CD1c-positive myeloid dendritic cell (primary cell): ENCODE measurements at regions not wholly inside any gene's neighbourhood (a gene's known extent, or its start where the extent isn't known, plus 50 kb on each side); places are given as distances from the start of the nearest gene placed in this dataset.
"Not testable (repeated sequence)": the region's sequence is repeated elsewhere in the genome, so short reads cannot be mapped to it uniquely, and the experiment has no call there.

Experiments
- DNase-seq: peaks from one replicate; pipeline ENCODE4 v3.0.0-alpha.2; 2016; ENCODE audit errors: extremely low spot score

- DNase-seq = no peak
These were observed 852.1 kb downstream of the KCNT2 start for GRCh38 chr1:195756109-195756508.

GRCh38 chr1:195754874-195755273 is 853.4 kb downstream of the KCNT2 start:
- DNase-seq = no peak

- DNase-seq = no peak
These were observed 853.9 kb downstream of the KCNT2 start for GRCh38 chr1:195754303-195754702.

- DNase-seq = no peak
These were observed 859.3 kb downstream of the KCNT2 start for GRCh38 chr1:195748969-195749368.

GRCh38 chr1:195745189-195746010 is 862.8 kb downstream of the KCNT2 start:
- DNase-seq = no peak

GRCh38 chr1:195744256-195744655 is 864.0 kb downstream of the KCNT2 start:
- DNase-seq = no peak

- no peak for DNase-seq
These were observed 867.4 kb downstream of the KCNT2 start for GRCh38 chr1:195740862-195741261.

- no peak for DNase-seq
These were observed 869.1 kb downstream of the KCNT2 start for GRCh38 chr1:195738966-195739650.

- no peak for DNase-seq
These were observed 873.1 kb downstream of the KCNT2 start for GRCh38 chr1:195735140-195735539.

GRCh38 chr1:195733826-195734225 is 874.4 kb downstream of the KCNT2 start:
- DNase-seq = no peak

GRCh38 chr1:195733408-195733807 is 874.8 kb downstream of the KCNT2 start:
- DNase-seq = no peak

GRCh38 chr1:195731385-195731784 is 876.9 kb downstream of the KCNT2 start:
- DNase-seq = no peak

- no peak for DNase-seq
These were observed 884.4 kb downstream of the KCNT2 start for GRCh38 chr1:195723796-195724194.

- DNase-seq = not testable (repeated sequence)
These were observed 885.1 kb downstream of the KCNT2 start for GRCh38 chr1:195722852-195723795.

GRCh38 chr1:195722146-195722545 is 886.1 kb downstream of the KCNT2 start:
- DNase-seq = not testable (repeated sequence)

GRCh38 chr1:195721210-195721971 is 886.8 kb downstream of the KCNT2 start:
- no peak for DNase-seq

GRCh38 chr1:195717651-195718050 is 890.6 kb downstream of the KCNT2 start:
- DNase-seq = no peak

GRCh38 chr1:195715652-195716051 is 892.6 kb downstream of the KCNT2 start:
- no peak for DNase-seq

GRCh38 chr1:195714248-195714647 is 894.0 kb downstream of the KCNT2 start:
- no peak for DNase-seq

GRCh38 chr1:195709821-195710220 is 898.4 kb downstream of the KCNT2 start:
- no peak for DNase-seq

GRCh38 chr1:195704028-195704427 is 904.2 kb downstream of the KCNT2 start:
- no peak for DNase-seq
